ENCODE measurements at regions not wholly inside any gene's neighbourhood (a gene's known extent, or its start where the extent isn't known, plus 50 kb on each side); places are given as distances from the start of the nearest gene placed in this dataset.

DNA sequence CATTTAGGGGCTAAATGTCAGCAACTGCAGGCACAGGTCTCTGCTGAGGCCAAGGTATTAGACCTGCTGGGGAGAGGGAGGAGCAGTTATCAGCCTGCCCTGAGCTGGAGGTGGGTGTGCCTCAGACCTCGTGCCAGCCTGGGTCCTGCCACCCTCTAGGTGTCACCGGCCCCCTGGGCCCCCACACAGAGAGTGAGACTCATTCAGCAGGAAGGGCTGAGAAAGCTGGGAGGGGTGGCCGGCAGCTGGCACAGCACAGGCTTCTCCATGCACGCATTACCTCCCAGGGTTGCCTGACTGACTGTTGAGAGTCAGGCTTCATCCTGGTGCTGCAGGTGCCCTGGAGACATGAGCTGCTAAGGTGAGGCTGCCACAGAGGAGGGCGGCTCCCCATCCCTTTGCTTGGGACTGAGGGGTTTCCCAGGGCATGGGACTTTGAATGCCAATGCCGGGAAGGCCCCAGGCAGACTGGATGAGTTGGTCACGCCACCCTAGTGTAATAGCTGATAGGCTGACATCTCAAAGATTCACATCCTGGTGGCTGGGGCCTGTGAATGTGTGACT is 75.3 kb upstream of the C14orf180 start:
- TF ChIP-seq POLR2AphosphoS5 (IDR thresholded peaks at IDR 0.05; ENCODE audit: low read depth, low read length) = no peak
- no peak for TF ChIP-seq POLR2A (IDR thresholded peaks at IDR 0.05; ENCODE audit: low read depth, low read length)
- TF ChIP-seq TAF1 (IDR thresholded peaks at IDR 0.05; ENCODE audit: borderline replicate concordance, low read depth, low read length) = no peak

All from GM12892 (cell line).